ENCODE measurements at regions not wholly inside any gene's neighbourhood (a gene's known extent, or its start where the extent isn't known, plus 50 kb on each side); places are given as distances from the start of the nearest gene placed in this dataset.

GRCh38 chr1:68339505-68339904 is 107.2 kb upstream of the WLS start:
- DNase-seq (ENCODE audit: extremely low read depth in 1 of 11, low read depth in 9 of 11, low spot score in 4 of 11), result no peak

GRCh38 chr1:68338081-68338480 is 105.8 kb upstream of the WLS start:
- no peak for DNase-seq (ENCODE audit: extremely low read depth in 1 of 11, low read depth in 9 of 11, low spot score in 4 of 11)

- no peak for DNase-seq (ENCODE audit: extremely low read depth in 1 of 11, low read depth in 9 of 11, low spot score in 4 of 11)
Observed at GRCh38 chr1:68332041-68332440, 99.7 kb upstream of the WLS start.

GRCh38 chr1:68331117-68331865 is 99.0 kb upstream of the WLS start:
- no peak for DNase-seq (ENCODE audit: extremely low read depth in 1 of 11, low read depth in 9 of 11, low spot score in 4 of 11)

- no peak for DNase-seq (ENCODE audit: extremely low read depth in 1 of 11, low read depth in 9 of 11, low spot score in 4 of 11)
Observed at GRCh38 chr1:68330391-68330790, 98.1 kb upstream of the WLS start.

- no peak for DNase-seq (ENCODE audit: extremely low read depth in 1 of 11, low read depth in 9 of 11, low spot score in 4 of 11)
Observed at GRCh38 chr1:68329096-68329835, 96.9 kb upstream of the WLS start.

GRCh38 chr1:68328490-68328889 is 96.2 kb upstream of the WLS start:
- no peak for DNase-seq (ENCODE audit: extremely low read depth in 1 of 11, low read depth in 9 of 11, low spot score in 4 of 11)

- no peak for DNase-seq (ENCODE audit: extremely low read depth in 1 of 11, low read depth in 9 of 11, low spot score in 4 of 11)
Observed at GRCh38 chr1:68327414-68327813, 95.1 kb upstream of the WLS start.

GRCh38 chr1:68326481-68326880 is 94.2 kb upstream of the WLS start:
- no peak for DNase-seq (ENCODE audit: extremely low read depth in 1 of 11, low read depth in 9 of 11, low spot score in 4 of 11)

- no peak for DNase-seq (ENCODE audit: extremely low read depth in 1 of 11, low read depth in 9 of 11, low spot score in 4 of 11)
Observed at GRCh38 chr1:68324316-68324715, 92.0 kb upstream of the WLS start.

GRCh38 chr1:68322837-68323687 is 90.7 kb upstream of the WLS start:
- no peak for DNase-seq (ENCODE audit: extremely low read depth in 1 of 11, low read depth in 9 of 11, low spot score in 4 of 11)

GRCh38 chr1:68322096-68322495 is 89.8 kb upstream of the WLS start:
- DNase-seq (ENCODE audit: extremely low read depth in 1 of 11, low read depth in 9 of 11, low spot score in 4 of 11), result no peak

- DNase-seq (ENCODE audit: extremely low read depth in 1 of 11, low read depth in 9 of 11, low spot score in 4 of 11), result peak in 8 of 11 donors; percentile 20 to 60 (median 44)
Observed at GRCh38 chr1:68321084-68321685, 88.9 kb upstream of the WLS start.

GRCh38 chr1:68320349-68320748 is 88.0 kb upstream of the WLS start:
- no peak for DNase-seq (ENCODE audit: extremely low read depth in 1 of 11, low read depth in 9 of 11, low spot score in 4 of 11)

- DNase-seq (ENCODE audit: extremely low read depth in 1 of 11, low read depth in 9 of 11, low spot score in 4 of 11), result no peak
Observed at GRCh38 chr1:68319907-68320306, 87.6 kb upstream of the WLS start.

- no peak for DNase-seq (ENCODE audit: extremely low read depth in 1 of 11, low read depth in 9 of 11, low spot score in 4 of 11)
Observed at GRCh38 chr1:68317543-68317942, 85.2 kb upstream of the WLS start.

GRCh38 chr1:68314151-68314780 is 81.9 kb upstream of the WLS start:
- DNase-seq (ENCODE audit: extremely low read depth in 1 of 11, low read depth in 9 of 11, low spot score in 4 of 11), result no peak

- no peak for DNase-seq (ENCODE audit: extremely low read depth in 1 of 11, low read depth in 9 of 11, low spot score in 4 of 11)
Observed at GRCh38 chr1:68313735-68314134, 81.4 kb upstream of the WLS start.

GRCh38 chr1:68308034-68308433 is 75.7 kb upstream of the WLS start:
- no peak for DNase-seq (ENCODE audit: extremely low read depth in 1 of 11, low read depth in 9 of 11, low spot score in 4 of 11)

All from renal cortex interstitium (tissue), 11 donors.